WTC11 (cell line): ENCODE measurements at regions not wholly inside any gene's neighbourhood (a gene's known extent, or its start where the extent isn't known, plus 50 kb on each side); places are given as distances from the start of the nearest gene placed in this dataset.

Experiments
- ATAC-seq: fragments of 200-7000 bp; cut with Tn5 transposase; 2 replicates; pipeline ENCODE4 v1.10.0; 2021; ENCODE audit warnings: mild to moderate bottlenecking, moderate library complexity
- CTCF ChIA-PET: fragments of 300-600 bp; sonication (Branson Sonifier 250); formaldehyde crosslinking; loops from one replicate; lab custom pipeline; 2021; ENCODE audit warnings: antibody characterized with exemption; lab: Charles Lee
- POLR2A ChIA-PET: fragments of 350-600 bp; sonication (Branson Sonifier 250); formaldehyde crosslinking; loops from one replicate; lab custom pipeline; 2021; ENCODE audit warnings: antibody characterized with exemption; lab: Charles Lee
- DNase-seq: peaks from one replicate; pipeline ENCODE4 v3.0.0; 2021; ENCODE audit warnings: low spot score
- H3K27ac Mint-ChIP-seq: 2 replicates; pipeline ENCODE4 v1.8.0; 2021; ENCODE audit warnings: mixed read lengths
- H3K27me3 Mint-ChIP-seq: 2 replicates; pipeline ENCODE4 v1.8.0; 2021; ENCODE audit warnings: low read depth, mild to moderate bottlenecking, moderate library complexity, mixed read lengths
- H3K36me3 Mint-ChIP-seq: 2 replicates; pipeline ENCODE4 v1.8.0; 2021; ENCODE audit warnings: mixed read lengths
- H3K4me1 Mint-ChIP-seq: 2 replicates; pipeline ENCODE4 v1.8.0; 2022; ENCODE audit warnings: mixed read lengths
- H3K4me3 Mint-ChIP-seq: 2 replicates; pipeline ENCODE4 v1.8.0; 2021; ENCODE audit warnings: mild to moderate bottlenecking, moderate library complexity, mixed read lengths
- H3K9me3 Mint-ChIP-seq: 2 replicates; pipeline ENCODE4 v1.8.0; 2021; ENCODE audit warnings: mixed read lengths
- CBFB ChIP-seq: sonication (generic); formaldehyde crosslinking; IDR thresholded peaks from 2 replicates; pipeline ENCODE4 v1.8.1; 2022; ENCODE audit warnings: mild to moderate bottlenecking, low read depth, missing genetic modification reagents
- GABPB1 ChIP-seq: sonication (generic); formaldehyde crosslinking; IDR thresholded peaks from 2 replicates; pipeline ENCODE4 v1.8.1; 2023; ENCODE audit warnings: mild to moderate bottlenecking, missing genetic modification reagents
- GRHL2 ChIP-seq: fragments of 250-450 bp; sonication (Bioruptor Pico); IDR thresholded peaks from 2 replicates; pipeline ENCODE4 v1.8.0; 2022; ENCODE audit warnings: mild to moderate bottlenecking, moderate library complexity; ENCODE audit not compliant: insufficient replicate concordance, severe bottlenecking
- JUN ChIP-seq: sonication (generic); formaldehyde crosslinking; IDR thresholded peaks from 2 replicates; pipeline ENCODE4 v1.8.0; 2023; ENCODE audit warnings: mild to moderate bottlenecking, missing genetic modification reagents
- NR2C2 ChIP-seq: sonication (generic); formaldehyde crosslinking; IDR thresholded peaks from 2 replicates; pipeline ENCODE4 v1.8.0; 2022; ENCODE audit warnings: mild to moderate bottlenecking, missing genetic modification reagents
- OVOL2 ChIP-seq: fragments of 250-450 bp; sonication (Bioruptor Pico); IDR thresholded peaks from 2 replicates; pipeline ENCODE4 v1.9.0; 2021; ENCODE audit warnings: mild to moderate bottlenecking, borderline replicate concordance
- RORB ChIP-seq: fragments of 250-450 bp; sonication (Bioruptor Pico); IDR thresholded peaks from 2 replicates; pipeline ENCODE4 v1.9.0; 2021; ENCODE audit warnings: mild to moderate bottlenecking
- SMAD3 ChIP-seq: sonication (generic); formaldehyde crosslinking; IDR thresholded peaks from 2 replicates; pipeline ENCODE4 v1.8.0; 2022; ENCODE audit warnings: missing genetic modification reagents, mild to moderate bottlenecking, borderline replicate concordance
- TEAD4 ChIP-seq: sonication (generic); formaldehyde crosslinking; IDR thresholded peaks from 2 replicates; pipeline ENCODE4 v1.8.0; 2022; ENCODE audit warnings: mild to moderate bottlenecking, missing genetic modification reagents
- USF1 ChIP-seq: sonication (generic); formaldehyde crosslinking; IDR thresholded peaks from 2 replicates; pipeline ENCODE4 v1.8.0; 2022; ENCODE audit warnings: mild to moderate bottlenecking, missing genetic modification reagents
- ZBTB43 ChIP-seq: sonication (generic); formaldehyde crosslinking; IDR thresholded peaks from 2 replicates; pipeline ENCODE4 v1.8.1; 2023; ENCODE audit warnings: mild to moderate bottlenecking, missing genetic modification reagents
- ZNF121 ChIP-seq: sonication (generic); formaldehyde crosslinking; IDR thresholded peaks from 2 replicates; pipeline ENCODE4 v1.8.0; 2023; ENCODE audit warnings: missing genetic modification reagents
- ZNF138 ChIP-seq: sonication (generic); formaldehyde crosslinking; conservative IDR thresholded peaks from 2 replicates; pipeline ENCODE4 v1.8.1; 2022; ENCODE audit warnings: mild to moderate bottlenecking, moderate library complexity, missing genetic modification reagents
- ZNF263 ChIP-seq: sonication (generic); formaldehyde crosslinking; IDR thresholded peaks from 2 replicates; pipeline ENCODE4 v1.8.1; 2022; ENCODE audit warnings: low read depth, mild to moderate bottlenecking, moderate library complexity, missing genetic modification reagents
- ZNF317 ChIP-seq: sonication (generic); formaldehyde crosslinking; IDR thresholded peaks from 2 replicates; pipeline ENCODE4 v1.8.1; 2023; ENCODE audit warnings: low read depth, mild to moderate bottlenecking, moderate library complexity, missing genetic modification reagents, borderline replicate concordance
- ZNF423 ChIP-seq: fragments of 250-450 bp; sonication (Bioruptor Pico); IDR thresholded peaks from 2 replicates; pipeline ENCODE4 v2.1.2; 2022; ENCODE audit warnings: mild to moderate bottlenecking, moderate library complexity
- TF ChIP-seq, protein P1 (sequence below): sonication (generic); formaldehyde crosslinking; IDR thresholded peaks from 2 replicates; pipeline ENCODE4 v1.8.0; 2022; ENCODE audit warnings: mild to moderate bottlenecking, missing genetic modification reagents
- TF ChIP-seq, protein P2 (sequence below): sonication (generic); formaldehyde crosslinking; IDR thresholded peaks from 2 replicates; pipeline ENCODE4 v1.8.1; 2023; ENCODE audit warnings: mild to moderate bottlenecking, missing genetic modification reagents, moderate library complexity
- TF ChIP-seq, protein P3 (sequence below): sonication (generic); formaldehyde crosslinking; IDR thresholded peaks from 2 replicates; pipeline ENCODE4 v1.8.0; 2022; ENCODE audit warnings: missing genetic modification reagents
- TF ChIP-seq, protein P4 (sequence below): sonication (generic); formaldehyde crosslinking; IDR thresholded peaks from 2 replicates; pipeline ENCODE4 v1.8.1; 2022; ENCODE audit warnings: missing genetic modification reagents, borderline replicate concordance
- TF ChIP-seq, protein P5 (sequence below): sonication (generic); formaldehyde crosslinking; IDR thresholded peaks from 2 replicates; pipeline ENCODE4 v1.8.1; 2022; ENCODE audit warnings: mild to moderate bottlenecking, moderate library complexity, missing genetic modification reagents
- TF ChIP-seq, protein P6 (sequence below): sonication (generic); formaldehyde crosslinking; IDR thresholded peaks from 2 replicates; pipeline ENCODE4 v1.8.0; 2023; ENCODE audit warnings: missing genetic modification reagents

DNA sequence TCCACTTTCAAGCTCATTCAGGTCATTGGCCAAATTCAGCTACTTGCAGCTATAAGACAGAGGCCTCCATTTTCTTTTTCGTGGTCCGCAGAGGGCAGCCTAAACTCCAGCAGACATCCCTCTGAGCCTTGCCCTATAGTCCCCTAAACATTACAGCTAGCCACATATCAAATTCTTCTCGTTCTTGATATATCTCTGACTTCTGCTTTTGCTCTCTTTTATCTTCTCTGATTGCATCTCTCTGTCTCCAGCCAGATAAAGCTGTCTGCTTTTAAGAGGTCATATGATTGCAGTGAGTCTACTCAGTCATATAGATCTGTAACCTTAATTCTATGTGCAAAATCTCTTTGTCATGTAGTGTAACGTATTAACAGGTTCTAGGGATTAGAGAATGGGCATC is 358.4 kb upstream of the RGS17 start:
- ChIA-PET POLR2A (interaction anchor here (0.5 kb wide), 1 partner anchor 87 kb away, joined by 4 read pairs; no protein-coding TSS in a partner anchor), CTCF (no interaction called here)
- ATAC-seq = no peak
- Mint-ChIP-seq H3K4me3 (no peak overlapping the region), H3K36me3 (peaks cover 8% of the 10 kb centered on the region; the same call in 1 of the 2 replicates), H3K4me1 (no peaks in the 10 kb centered on the region), H3K27me3 (no peaks in the 10 kb centered on the region)
- TF ChIP-seq, protein P1, sequence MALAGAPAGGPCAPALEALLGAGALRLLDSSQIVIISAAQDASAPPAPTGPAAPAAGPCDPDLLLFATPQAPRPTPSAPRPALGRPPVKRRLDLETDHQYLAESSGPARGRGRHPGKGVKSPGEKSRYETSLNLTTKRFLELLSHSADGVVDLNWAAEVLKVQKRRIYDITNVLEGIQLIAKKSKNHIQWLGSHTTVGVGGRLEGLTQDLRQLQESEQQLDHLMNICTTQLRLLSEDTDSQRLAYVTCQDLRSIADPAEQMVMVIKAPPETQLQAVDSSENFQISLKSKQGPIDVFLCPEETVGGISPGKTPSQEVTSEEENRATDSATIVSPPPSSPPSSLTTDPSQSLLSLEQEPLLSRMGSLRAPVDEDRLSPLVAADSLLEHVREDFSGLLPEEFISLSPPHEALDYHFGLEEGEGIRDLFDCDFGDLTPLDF (CRISPR knock-in tag) = no peak
- no peak for TF ChIP-seq OVOL2 (CRISPR knock-in tag)
- TF ChIP-seq GRHL2 (CRISPR knock-in tag) = no peak
- no peak for TF ChIP-seq ZNF263 (CRISPR knock-in tag)
- no peak for TF ChIP-seq ZNF317 (CRISPR knock-in tag)
- TF ChIP-seq, protein P2, sequence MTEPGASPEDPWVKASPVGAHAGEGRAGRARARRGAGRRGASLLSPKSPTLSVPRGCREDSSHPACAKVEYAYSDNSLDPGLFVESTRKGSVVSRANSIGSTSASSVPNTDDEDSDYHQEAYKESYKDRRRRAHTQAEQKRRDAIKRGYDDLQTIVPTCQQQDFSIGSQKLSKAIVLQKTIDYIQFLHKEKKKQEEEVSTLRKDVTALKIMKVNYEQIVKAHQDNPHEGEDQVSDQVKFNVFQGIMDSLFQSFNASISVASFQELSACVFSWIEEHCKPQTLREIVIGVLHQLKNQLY (CRISPR knock-in tag) = no peak
- TF ChIP-seq USF1 = no peak
- no peak for TF ChIP-seq CBFB
- no peak for TF ChIP-seq ZNF121
- TF ChIP-seq ZNF423 = no peak
- no peak for TF ChIP-seq TEAD4
- TF ChIP-seq, all 79 proteins: peak for 0
- DNase-seq = no peak
- Mint-ChIP-seq H3K27ac (no peak overlapping the region), H3K9me3 (peaks cover 13% of the 10 kb centered on the region)

- H3K9me3 Mint-ChIP-seq = peaks cover 20% of the 10 kb centered on the region
- H3K36me3 Mint-ChIP-seq = peaks cover 10% of the 10 kb centered on the region
- ChIA-PET POLR2A (no interaction called here), CTCF (no interaction called here)
- ATAC-seq (no peak), DNase-seq (no peak)
- H3K27me3 Mint-ChIP-seq = no peaks in the 10 kb centered on the region
- no peaks in the 10 kb centered on the region for H3K4me1 Mint-ChIP-seq
- no peak for TF ChIP-seq NR2C2 (CRISPR knock-in tag)
- TF ChIP-seq, protein P3, sequence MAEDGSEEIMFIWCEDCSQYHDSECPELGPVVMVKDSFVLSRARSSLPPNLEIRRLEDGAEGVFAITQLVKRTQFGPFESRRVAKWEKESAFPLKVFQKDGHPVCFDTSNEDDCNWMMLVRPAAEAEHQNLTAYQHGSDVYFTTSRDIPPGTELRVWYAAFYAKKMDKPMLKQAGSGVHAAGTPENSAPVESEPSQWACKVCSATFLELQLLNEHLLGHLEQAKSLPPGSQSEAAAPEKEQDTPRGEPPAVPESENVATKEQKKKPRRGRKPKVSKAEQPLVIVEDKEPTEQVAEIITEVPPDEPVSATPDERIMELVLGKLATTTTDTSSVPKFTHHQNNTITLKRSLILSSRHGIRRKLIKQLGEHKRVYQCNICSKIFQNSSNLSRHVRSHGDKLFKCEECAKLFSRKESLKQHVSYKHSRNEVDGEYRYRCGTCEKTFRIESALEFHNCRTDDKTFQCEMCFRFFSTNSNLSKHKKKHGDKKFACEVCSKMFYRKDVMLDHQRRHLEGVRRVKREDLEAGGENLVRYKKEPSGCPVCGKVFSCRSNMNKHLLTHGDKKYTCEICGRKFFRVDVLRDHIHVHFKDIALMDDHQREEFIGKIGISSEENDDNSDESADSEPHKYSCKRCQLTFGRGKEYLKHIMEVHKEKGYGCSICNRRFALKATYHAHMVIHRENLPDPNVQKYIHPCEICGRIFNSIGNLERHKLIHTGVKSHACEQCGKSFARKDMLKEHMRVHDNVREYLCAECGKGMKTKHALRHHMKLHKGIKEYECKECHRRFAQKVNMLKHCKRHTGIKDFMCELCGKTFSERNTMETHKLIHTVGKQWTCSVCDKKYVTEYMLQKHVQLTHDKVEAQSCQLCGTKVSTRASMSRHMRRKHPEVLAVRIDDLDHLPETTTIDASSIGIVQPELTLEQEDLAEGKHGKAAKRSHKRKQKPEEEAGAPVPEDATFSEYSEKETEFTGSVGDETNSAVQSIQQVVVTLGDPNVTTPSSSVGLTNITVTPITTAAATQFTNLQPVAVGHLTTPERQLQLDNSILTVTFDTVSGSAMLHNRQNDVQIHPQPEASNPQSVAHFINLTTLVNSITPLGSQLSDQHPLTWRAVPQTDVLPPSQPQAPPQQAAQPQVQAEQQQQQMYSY (CRISPR knock-in tag) = no peak
- TF ChIP-seq, all 79 proteins: peak for 0
- Mint-ChIP-seq H3K4me3 (no peak overlapping the region), H3K27ac (no peak overlapping the region)
Measured at GRCh38 chr6:153488267-153488666, 357.2 kb upstream of the RGS17 start.

DNA sequence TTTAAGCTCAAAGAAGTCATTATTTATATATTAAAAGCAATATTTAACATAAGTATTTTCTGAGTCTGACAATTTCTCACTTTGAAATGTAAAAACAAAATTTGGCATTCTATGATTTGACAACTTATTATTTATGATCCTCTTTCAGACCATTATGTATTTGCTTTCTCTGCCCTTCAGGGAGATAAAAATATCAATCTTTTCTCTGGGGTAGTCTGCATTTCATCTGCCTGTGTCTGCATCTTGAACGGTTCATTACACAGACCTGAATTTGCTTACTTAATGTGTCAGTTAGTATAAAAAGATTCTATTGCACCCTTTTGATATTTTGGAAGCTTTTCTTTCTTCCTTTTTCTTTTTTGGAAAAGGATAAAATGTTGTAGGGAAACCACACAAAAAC is 354.0 kb upstream of the RGS17 start:
- DNase-seq (no peak), ATAC-seq (no peak)
- ChIA-PET CTCF (interaction anchor here (1.9 kb wide), 1 partner anchor 19 kb away, joined by 5 read pairs; no protein-coding TSS in a partner anchor), POLR2A (no interaction called here)
- H3K36me3 Mint-ChIP-seq = peaks cover 12% of the 10 kb centered on the region
- no peaks in the 10 kb centered on the region for H3K4me1 Mint-ChIP-seq
- H3K4me3 Mint-ChIP-seq = no peak overlapping the region
- H3K27ac Mint-ChIP-seq = no peak overlapping the region
- H3K27me3 Mint-ChIP-seq = no peaks in the 10 kb centered on the region
- peaks cover 31% of the 10 kb centered on the region for H3K9me3 Mint-ChIP-seq
- TF ChIP-seq JUN (CRISPR knock-in tag) (no peak), RORB (no peak), SMAD3 (CRISPR knock-in tag) (no peak), ZNF423 (no peak), ZBTB43 (no peak), GABPB1 (CRISPR knock-in tag) (no peak), ZNF263 (CRISPR knock-in tag) (no peak), ZNF138 (no peak), OVOL2 (CRISPR knock-in tag) (no peak)
- TF ChIP-seq, protein P4, sequence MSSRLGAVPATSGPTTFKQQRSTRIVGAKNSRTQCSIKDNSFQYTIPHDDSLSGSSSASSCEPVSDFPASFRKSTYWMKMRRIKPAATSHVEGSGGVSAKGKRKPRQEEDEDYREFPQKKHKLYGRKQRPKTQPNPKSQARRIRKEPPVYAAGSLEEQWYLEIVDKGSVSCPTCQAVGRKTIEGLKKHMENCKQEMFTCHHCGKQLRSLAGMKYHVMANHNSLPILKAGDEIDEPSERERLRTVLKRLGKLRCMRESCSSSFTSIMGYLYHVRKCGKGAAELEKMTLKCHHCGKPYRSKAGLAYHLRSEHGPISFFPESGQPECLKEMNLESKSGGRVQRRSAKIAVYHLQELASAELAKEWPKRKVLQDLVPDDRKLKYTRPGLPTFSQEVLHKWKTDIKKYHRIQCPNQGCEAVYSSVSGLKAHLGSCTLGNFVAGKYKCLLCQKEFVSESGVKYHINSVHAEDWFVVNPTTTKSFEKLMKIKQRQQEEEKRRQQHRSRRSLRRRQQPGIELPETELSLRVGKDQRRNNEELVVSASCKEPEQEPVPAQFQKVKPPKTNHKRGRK (CRISPR knock-in tag) = no peak
- TF ChIP-seq, protein P5, sequence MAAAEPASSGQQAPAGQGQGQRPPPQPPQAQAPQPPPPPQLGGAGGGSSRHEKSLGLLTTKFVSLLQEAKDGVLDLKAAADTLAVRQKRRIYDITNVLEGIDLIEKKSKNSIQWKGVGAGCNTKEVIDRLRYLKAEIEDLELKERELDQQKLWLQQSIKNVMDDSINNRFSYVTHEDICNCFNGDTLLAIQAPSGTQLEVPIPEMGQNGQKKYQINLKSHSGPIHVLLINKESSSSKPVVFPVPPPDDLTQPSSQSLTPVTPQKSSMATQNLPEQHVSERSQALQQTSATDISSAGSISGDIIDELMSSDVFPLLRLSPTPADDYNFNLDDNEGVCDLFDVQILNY = no peak
- TF ChIP-seq, protein P6, sequence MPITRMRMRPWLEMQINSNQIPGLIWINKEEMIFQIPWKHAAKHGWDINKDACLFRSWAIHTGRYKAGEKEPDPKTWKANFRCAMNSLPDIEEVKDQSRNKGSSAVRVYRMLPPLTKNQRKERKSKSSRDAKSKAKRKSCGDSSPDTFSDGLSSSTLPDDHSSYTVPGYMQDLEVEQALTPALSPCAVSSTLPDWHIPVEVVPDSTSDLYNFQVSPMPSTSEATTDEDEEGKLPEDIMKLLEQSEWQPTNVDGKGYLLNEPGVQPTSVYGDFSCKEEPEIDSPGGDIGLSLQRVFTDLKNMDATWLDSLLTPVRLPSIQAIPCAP (CRISPR knock-in tag) = no peak
